Heart left ventricle (tissue), 16 donors: ENCODE measurements at regions not wholly inside any gene's neighbourhood (a gene's known extent, or its start where the extent isn't known, plus 50 kb on each side); places are given as distances from the start of the nearest gene placed in this dataset.

Experiments
- ATAC-seq, 4 donors: fragments of 200-7000 bp; cut with Tn5 transposase; one replicate each; pipeline ENCODE4 v1.9.1; 2020 to 2022; ENCODE audit warnings: moderate library complexity in 4 of 4, mild to moderate bottlenecking in 3 of 4, moderate number of reproducible peaks in 1 of 4
- DNase-seq, 5 donors: peaks; one replicate each; pipeline ENCODE4 v3.0.0-alpha.2; 2020
- H3K27ac ChIP-seq, 12 donors: fragments of 200-600 bp; sonication (generic) in 4 of 12; one replicate each; pipeline versions ENCODE4 v1.5.0 to v1.8.0; 2016 to 2022; ENCODE audit warnings: mild to moderate bottlenecking in 2 of 12
- H3K27me3 ChIP-seq, 9 donors: fragments of 200-600 bp; sonication (generic) in 2 of 9; one replicate each; pipeline versions ENCODE4 v1.5.1 to v1.8.0; 2016 to 2022; ENCODE audit warnings: mild to moderate bottlenecking in 3 of 9
- H3K36me3 ChIP-seq, 9 donors: fragments of 200-600 bp; sonication (generic) in 2 of 9; one replicate each; pipeline versions ENCODE4 v1.5.0 to v1.8.0; 2018 to 2022; ENCODE audit warnings: mild to moderate bottlenecking in 2 of 9
- H3K4me1 ChIP-seq, 12 donors: fragments of 200-600 bp; sonication (generic) in 4 of 12; one replicate each; pipeline versions ENCODE4 v1.5.0 to v1.8.0; 2016 to 2022; ENCODE audit warnings: mild to moderate bottlenecking in 3 of 12
- H3K4me3 ChIP-seq, 12 donors: fragments of 200-600 bp; sonication (generic) in 4 of 12; one replicate each; pipeline versions ENCODE4 v1.5.0 to v1.8.0; 2017 to 2022; ENCODE audit warnings: mild to moderate bottlenecking in 9 of 12, moderate library complexity in 4 of 12
- H3K9me3 ChIP-seq, 12 donors: fragments of 200-600 bp; sonication (generic) in 4 of 12; one replicate each; pipeline versions ENCODE4 v1.5.0 to v1.8.0; 2016 to 2022; ENCODE audit warnings: mild to moderate bottlenecking in 1 of 12
- CTCF ChIP-seq, 12 donors: fragments of 200-600 bp; sonication (generic) in 4 of 12; IDR thresholded peaks; one replicate each; pipeline versions ENCODE4 v1.5.0 to v1.8.0; 2018 to 2022; ENCODE audit warnings: antibody characterized with exemption in 12 of 12, mild to moderate bottlenecking in 5 of 12
- POLR2A ChIP-seq, 2 donors: fragments of 450-650 bp; IDR thresholded peaks; one replicate each; pipeline ENCODE4 v1.6.1; 2017; ENCODE audit warnings: antibody characterized with exemption in 2 of 2, mild to moderate bottlenecking in 2 of 2, moderate library complexity in 2 of 2
- WGBS, 4 donors: extraction: QIAGEN DNeasy Blood & Tissue Kit in 2 of 4; methylation state at CpG; one replicate each; pipeline versions ENCODE4 v1.1.5 to v1.1.7; 2013 to 2018; 5-methylcytosine and 5-hydroxymethylcytosine counted together
- intact Hi-C, 10 donors: fragments of 100-400 bp; cut with DNase I; formaldehyde crosslinking; loops; one replicate each; pipeline versions ENCODE4 v1.11.1 to v1.14.2; 2022
- donor health status: ischemic (EF 13 %, LVEDD 7.1; RV severe dilation, severe dysfunction).
- donor health status: healthy with polysubstance abuse.
- donor health status: DM: no; HTN: yes; CAD: no.
- donor health status: DM: no; HTN: no; CAD: no.
- donor health status: ischemic (EF 25% LVEDD 6.9; RV normal size, moderate dysfunction).
- donor health status: ischemic (EF 25% LVEDD 5.7; RV mildly dilated, moderate dysfunction).
- donor health status: healthy.
- donor health status: DM: yes; HTN: yes; CAD: no.
- donor health status: ischemic (EF 35%, LVEDD 5.7; RV mildly dilated, moderate dysfunction).
- donor health status: nonischemic (EF 11% LVEDD 7.7; RV severe dilation, severe dysfunction).
- donor health status: DM: yes; HTN: yes; CAD: no.
- donor health status: PGD.
- donor health status: ischemic (EF 29% LVEDD 5.4; RV normal size, mild dysfunction).
- donor health status: nonischemic (EF 23%, LVEDD 6.1; RV moderate dilation, normal function).

GRCh38 chr3:65182682-65183081, 494.9 kb upstream of the ADAMTS9 start:
- H3K36me3 ChIP-seq: no peaks in the 10 kb centered on the region
- DNase-seq (peak in 1 of 5 donors; percentile 41), ATAC-seq (peak in 3 of 4 donors; percentile 81 to 86 (median 86))
- peaks cover 0 to 6% (median 0%) of the 10 kb centered on the region in 12 donors for H3K9me3 ChIP-seq
- H3K4me1 ChIP-seq: peaks cover 0 to 30% (median 13%) of the 10 kb centered on the region in 12 donors
- intact Hi-C loops: no loop called here
- TF ChIP-seq POLR2A (IDR thresholded peaks at IDR 0.05) (no peak), CTCF (IDR thresholded peaks at IDR 0.05) (no peak)
- peak overlapping the region in 3 of 12 donors; percentile 56 to 66 (median 57) for H3K27ac ChIP-seq
- no peaks in the 10 kb centered on the region for H3K27me3 ChIP-seq
- WGBS, 4 donors: 40 to 59% (median 51%) methylated on average over 3 of the region's 3 CpGs
- H3K4me3 ChIP-seq: no peak overlapping the region

- H3K27me3 ChIP-seq: no peaks in the 10 kb centered on the region
- H3K4me1 ChIP-seq: peaks cover 0 to 33% (median 13%) of the 10 kb centered on the region in 12 donors
- H3K4me3 ChIP-seq: no peak overlapping the region
- H3K36me3 ChIP-seq: no peaks in the 10 kb centered on the region
- H3K27ac ChIP-seq: peak overlapping the region in 4 of 12 donors; percentile 27 to 66 (median 56)
- WGBS, 4 donors: 66 to 71% (median 69%) methylated on average over 4 of the region's 4 CpGs
- intact Hi-C loops: no loop called here
- H3K9me3 ChIP-seq: peaks cover 0 to 6% (median 0%) of the 10 kb centered on the region in 12 donors
- TF ChIP-seq POLR2A (IDR thresholded peaks at IDR 0.05) (no peak), CTCF (IDR thresholded peaks at IDR 0.05) (no peak)
- no peak for DNase-seq
- ATAC-seq: peak in 1 of 4 donors; percentile 5
These were observed 494.3 kb upstream of the ADAMTS9 start for GRCh38 chr3:65182085-65182484.

GRCh38 chr3:65181391-65181871, 493.6 kb upstream of the ADAMTS9 start:
- WGBS, 4 donors: 27 to 43% (median 33%) methylated on average over 6 of the region's 6 CpGs
- Histone ChIP-seq H3K27me3 (no peaks in the 10 kb centered on the region), H3K4me1 (peaks cover 0 to 33% (median 13%) of the 10 kb centered on the region in 12 donors), H3K36me3 (no peaks in the 10 kb centered on the region), H3K27ac (peak overlapping the region in 11 of 12 donors; percentile 27 to 71 (median 57)), H3K9me3 (peaks cover 0 to 4% (median 0%) of the 10 kb centered on the region in 12 donors), H3K4me3 (no peak overlapping the region)
- ATAC-seq: peak; percentile 53 to 73 (median 68)
- TF ChIP-seq POLR2A (IDR thresholded peaks at IDR 0.05) (no peak), CTCF (IDR thresholded peaks at IDR 0.05) (no peak)
- intact Hi-C loops: no loop called here
- DNase-seq: peak in 3 of 5 donors; percentile 25 to 45 (median 34)

GRCh38 chr3:65178703-65179102, 490.9 kb upstream of the ADAMTS9 start:
- DNase-seq: no peak
- no peak overlapping the region for H3K4me3 ChIP-seq
- no peak for TF ChIP-seq CTCF (IDR thresholded peaks at IDR 0.05)
- ATAC-seq: no peak
- no peaks in the 10 kb centered on the region for H3K9me3 ChIP-seq
- H3K27ac ChIP-seq: no peak overlapping the region
- H3K27me3 ChIP-seq: no peaks in the 10 kb centered on the region
- intact Hi-C loops: loop anchor here in 7 of 10 donors (10.0 kb wide), 4 partner anchors 274 to 644 kb away; partner anchors contain the start of gene ADAMTS9 (in 5 of the 7)
- 82 to 90% (median 83%) methylated on average over 4 to 6 of the region's 6 CpGs for WGBS, 4 donors
- H3K36me3 ChIP-seq: no peaks in the 10 kb centered on the region
- peaks cover 0 to 33% (median 13%) of the 10 kb centered on the region in 12 donors for H3K4me1 ChIP-seq
